Tibial artery (tissue), 4 donors: ENCODE measurements at regions not wholly inside any gene's neighbourhood (a gene's known extent, or its start where the extent isn't known, plus 50 kb on each side); places are given as distances from the start of the nearest gene placed in this dataset.

Experiments
- DNase-seq, 2 donors: peaks; one replicate each; pipeline ENCODE4 v3.0.0-alpha.2; 2019
- H3K27ac ChIP-seq, 2 donors: fragments of 200-600 bp; sonication (generic) in 1 of 2; 1 replicate in 1 of 2; 2 replicates in 1 of 2; pipeline ENCODE4 v1.5.1; 2018 to 2019; ENCODE audit warnings: mild to moderate bottlenecking in 1 of 2
- H3K27me3 ChIP-seq, 2 donors: fragments of 200-600 bp; sonication (generic) in 1 of 2; one replicate each; pipeline versions ENCODE4 v1.5.1 to v1.6.0; 2016 to 2019
- H3K36me3 ChIP-seq, 3 donors: fragments of 200-600 bp; sonication (generic) in 2 of 3; one replicate each; pipeline ENCODE4 v1.5.1; 2016 to 2019; ENCODE audit warnings: mild to moderate bottlenecking in 2 of 3
- H3K4me1 ChIP-seq, 4 donors: fragments of 200-600 bp; sonication (generic) in 2 of 4; 1 replicate in 3 of 4; 2 replicates in 1 of 4; pipeline ENCODE4 v1.5.1; 2016 to 2019
- H3K4me3 ChIP-seq, 2 donors: fragments of 200-600 bp; sonication (generic) in 1 of 2; 1 replicate in 1 of 2; 2 replicates in 1 of 2; pipeline ENCODE4 v1.5.1; 2018 to 2019; ENCODE audit warnings: mild to moderate bottlenecking in 2 of 2
- H3K9me3 ChIP-seq, 3 donors: fragments of 200-600 bp; sonication (generic) in 1 of 3; one replicate each; pipeline ENCODE4 v1.5.1; 2016 to 2019
- CTCF ChIP-seq, 2 experiments: fragments of 200-600 bp in 1 of 2; fragments of 450-650 bp in 1 of 2; IDR thresholded peaks; one replicate each; pipeline ENCODE4 v1.5.1; 2017 to 2019; ENCODE audit warnings: antibody characterized with exemption in 2 of 2, mild to moderate bottlenecking in 1 of 2, moderate library complexity in 1 of 2
- intact Hi-C: fragments of 100-400 bp; cut with DNase I; formaldehyde crosslinking; loops from one replicate; pipeline ENCODE4 v1.15.0; 2023; ENCODE audit warnings: low total_unique reads

- no peak for DNase-seq
- TF ChIP-seq CTCF (IDR thresholded peaks at IDR 0.05): no peak
- no peak overlapping the region for H3K27ac ChIP-seq
Measured at GRCh38 chr19:31002518-31003244, 346.6 kb downstream of the TSHZ3 start.

GRCh38 chr19:31001991-31002390, 347.2 kb downstream of the TSHZ3 start:
- TF ChIP-seq CTCF (IDR thresholded peaks at IDR 0.05): no peak
- H3K4me1 ChIP-seq: no peaks in the 10 kb centered on the region
- no peaks in the 10 kb centered on the region for H3K9me3 ChIP-seq
- H3K4me3 ChIP-seq: no peak overlapping the region
- no peaks in the 10 kb centered on the region for H3K36me3 ChIP-seq
- no peaks in the 10 kb centered on the region for H3K27me3 ChIP-seq
- intact Hi-C loops: no loop called here
- H3K27ac ChIP-seq: no peak overlapping the region
- no peak for DNase-seq

More at GRCh38 chr19:31002518-31003244, 346.6 kb downstream of the TSHZ3 start:
- no peaks in the 10 kb centered on the region for H3K9me3 ChIP-seq
- intact Hi-C loops: no loop called here
- no peaks in the 10 kb centered on the region for H3K4me1 ChIP-seq
- H3K27me3 ChIP-seq: no peaks in the 10 kb centered on the region
- no peaks in the 10 kb centered on the region for H3K36me3 ChIP-seq
- no peak overlapping the region for H3K4me3 ChIP-seq

GRCh38 chr19:31000913-31001312, 348.3 kb downstream of the TSHZ3 start:
- TF ChIP-seq CTCF (IDR thresholded peaks at IDR 0.05): no peak
- Histone ChIP-seq H3K9me3 (no peaks in the 10 kb centered on the region), H3K27me3 (no peaks in the 10 kb centered on the region), H3K36me3 (no peaks in the 10 kb centered on the region), H3K4me1 (no peaks in the 10 kb centered on the region), H3K4me3 (no peak overlapping the region), H3K27ac (no peak overlapping the region)
- no peak for DNase-seq
- intact Hi-C loops: no loop called here

- no peak overlapping the region for H3K27ac ChIP-seq
- no peaks in the 10 kb centered on the region for H3K4me1 ChIP-seq
- no peak for DNase-seq
- H3K36me3 ChIP-seq: no peaks in the 10 kb centered on the region
- intact Hi-C loops: no loop called here
- TF ChIP-seq CTCF (IDR thresholded peaks at IDR 0.05): no peak
- no peaks in the 10 kb centered on the region for H3K27me3 ChIP-seq
- H3K4me3 ChIP-seq: no peak overlapping the region
- no peaks in the 10 kb centered on the region for H3K9me3 ChIP-seq
Measured at GRCh38 chr19:30999726-31000125, 349.5 kb downstream of the TSHZ3 start.

GRCh38 chr19:30997222-30997621, 352.0 kb downstream of the TSHZ3 start:
- H3K36me3 ChIP-seq: no peaks in the 10 kb centered on the region
- H3K27ac ChIP-seq: no peak overlapping the region
- DNase-seq: no peak
- no peaks in the 10 kb centered on the region for H3K9me3 ChIP-seq
- intact Hi-C loops: no loop called here
- no peaks in the 10 kb centered on the region for H3K27me3 ChIP-seq
- no peak overlapping the region for H3K4me3 ChIP-seq
- no peak for TF ChIP-seq CTCF (IDR thresholded peaks at IDR 0.05)
- no peaks in the 10 kb centered on the region for H3K4me1 ChIP-seq
